ENCODE measurements at regions not wholly inside any gene's neighbourhood (a gene's known extent, or its start where the extent isn't known, plus 50 kb on each side); places are given as distances from the start of the nearest gene placed in this dataset.
"Not testable (repeated sequence)": the region's sequence is repeated elsewhere in the genome, so short reads cannot be mapped to it uniquely, and the experiment has no call there.

- no peak for DNase-seq (ENCODE audit: low read depth, low spot score)
- no peak overlapping the region for H3K4me3 ChIP-seq (ENCODE audit: low read length)
These were observed 69.2 kb downstream of the LYZL2 start for GRCh38 chr10:30560326-30560725.

- DNase-seq (ENCODE audit: low read depth, low spot score) = no peak
- no peak overlapping the region for H3K4me3 ChIP-seq (ENCODE audit: low read length)
These were observed 70.4 kb downstream of the LYZL2 start for GRCh38 chr10:30559180-30559579.

GRCh38 chr10:30558411-30558810 lies 71.1 kb downstream of the LYZL2 start:
- H3K4me3 ChIP-seq (ENCODE audit: low read length) = no peak overlapping the region
- DNase-seq (ENCODE audit: low read depth, low spot score) = no peak

GRCh38 chr10:30557884-30558283 lies 71.7 kb downstream of the LYZL2 start:
- no peak overlapping the region for H3K4me3 ChIP-seq (ENCODE audit: low read length)
- no peak for DNase-seq (ENCODE audit: low read depth, low spot score)

GRCh38 chr10:30556189-30556588 lies 73.4 kb downstream of the LYZL2 start:
- DNase-seq (ENCODE audit: low read depth, low spot score) = no peak

GRCh38 chr10:30555465-30555864 lies 74.1 kb downstream of the LYZL2 start:
- DNase-seq (ENCODE audit: low read depth, low spot score) = no peak
- no peak overlapping the region for H3K4me3 ChIP-seq (ENCODE audit: low read length)

More at GRCh38 chr10:30556189-30556588, 73.4 kb downstream of the LYZL2 start:
- H3K4me3 ChIP-seq (ENCODE audit: low read length) = no peak overlapping the region

GRCh38 chr10:30554440-30554825 lies 75.1 kb downstream of the LYZL2 start:
- no peak for DNase-seq (ENCODE audit: low read depth, low spot score)
- H3K4me3 ChIP-seq (ENCODE audit: low read length) = no peak overlapping the region

- H3K4me3 ChIP-seq (ENCODE audit: low read length) = no peak overlapping the region
- DNase-seq (ENCODE audit: low read depth, low spot score) = no peak
These were observed 75.7 kb downstream of the LYZL2 start for GRCh38 chr10:30553626-30554439.

- H3K4me3 ChIP-seq (ENCODE audit: low read length) = no peak overlapping the region
- DNase-seq (ENCODE audit: low read depth, low spot score) = no peak
These were observed 76.4 kb downstream of the LYZL2 start for GRCh38 chr10:30553018-30553625.

GRCh38 chr10:30550967-30551815 lies 78.4 kb downstream of the LYZL2 start:
- H3K4me3 ChIP-seq (ENCODE audit: low read length) = no peak overlapping the region
- peak; percentile 84 for DNase-seq (ENCODE audit: low read depth, low spot score)

- not testable (repeated sequence) for DNase-seq (ENCODE audit: low read depth, low spot score); H3K4me3 ChIP-seq (ENCODE audit: low read length)
These were observed 80.3 kb downstream of the LYZL2 start for GRCh38 chr10:30549134-30549687.

GRCh38 chr10:30546511-30546910 lies 83.0 kb downstream of the LYZL2 start:
- no peak overlapping the region for H3K4me3 ChIP-seq (ENCODE audit: low read length)
- DNase-seq (ENCODE audit: low read depth, low spot score) = no peak

- DNase-seq (ENCODE audit: low read depth, low spot score) = no peak
- no peak overlapping the region for H3K4me3 ChIP-seq (ENCODE audit: low read length)
These were observed 86.7 kb downstream of the LYZL2 start for GRCh38 chr10:30542895-30543288.

GRCh38 chr10:30542001-30542894 lies 87.3 kb downstream of the LYZL2 start:
- no peak overlapping the region for H3K4me3 ChIP-seq (ENCODE audit: low read length)
- DNase-seq (ENCODE audit: low read depth, low spot score) = no peak

- no peak for DNase-seq (ENCODE audit: low read depth, low spot score)
- no peak overlapping the region for H3K4me3 ChIP-seq (ENCODE audit: low read length)
These were observed 89.3 kb downstream of the LYZL2 start for GRCh38 chr10:30540276-30540675.

- no peak for DNase-seq (ENCODE audit: low read depth, low spot score)
- H3K4me3 ChIP-seq (ENCODE audit: low read length) = no peak overlapping the region
These were observed 91.5 kb downstream of the LYZL2 start for GRCh38 chr10:30538086-30538485.

- no peak overlapping the region for H3K4me3 ChIP-seq (ENCODE audit: low read length)
- no peak for DNase-seq (ENCODE audit: low read depth, low spot score)
These were observed 92.0 kb downstream of the LYZL2 start for GRCh38 chr10:30537586-30537985.

- not testable (repeated sequence) for H3K4me3 ChIP-seq (ENCODE audit: low read length); DNase-seq (ENCODE audit: low read depth, low spot score)
These were observed 92.4 kb downstream of the LYZL2 start for GRCh38 chr10:30537158-30537557.

GRCh38 chr10:30536578-30536977 lies 93.0 kb downstream of the LYZL2 start:
- no peak overlapping the region for H3K4me3 ChIP-seq (ENCODE audit: low read length)
- peak; percentile 79 for DNase-seq (ENCODE audit: low read depth, low spot score)
